ENCODE measurements at regions not wholly inside any gene's neighbourhood (a gene's known extent, or its start where the extent isn't known, plus 50 kb on each side); places are given as distances from the start of the nearest gene placed in this dataset.

- no peak overlapping the region for H3K27ac ChIP-seq (replicated peaks)
- no peak for DNase-seq (ENCODE audit: low read depth in 1 of 2, low spot score in 1 of 2)
- H3K27me3 ChIP-seq (ENCODE audit: insufficient read depth, poor library complexity, severe bottlenecking): no peaks in the 10 kb centered on the region
- no peak overlapping the region for H3K4me3 ChIP-seq (replicated peaks; ENCODE audit: insufficient read depth, low read length)
- TF ChIP-seq CTCF (IDR thresholded peaks at IDR 0.05; ENCODE audit: insufficient read depth, low read length) (no peak), REST (IDR thresholded peaks at IDR 0.05; ENCODE audit: insufficient replicate concordance, low read depth) (no peak), GABPA (IDR thresholded peaks at IDR 0.05; ENCODE audit: low read depth) (no peak), SPI1 (IDR thresholded peaks at IDR 0.05; ENCODE audit: borderline replicate concordance, low read depth) (no peak), POLR2AphosphoS5 (IDR thresholded peaks at IDR 0.05; ENCODE audit: low read depth) (no peak)
Measured at GRCh38 chr2:228902176-228902575, 368.9 kb downstream of the PID1 start.

- no peaks in the 10 kb centered on the region for H3K27me3 ChIP-seq (ENCODE audit: insufficient read depth, poor library complexity, severe bottlenecking)
- no peak for DNase-seq (ENCODE audit: low read depth in 1 of 2, low spot score in 1 of 2)
- no peak for TF ChIP-seq GABPA (IDR thresholded peaks at IDR 0.05; ENCODE audit: low read depth)
- TF ChIP-seq SPI1 (IDR thresholded peaks at IDR 0.05; ENCODE audit: borderline replicate concordance, low read depth): no peak
- TF ChIP-seq REST (IDR thresholded peaks at IDR 0.05; ENCODE audit: insufficient replicate concordance, low read depth): no peak
- TF ChIP-seq CTCF (IDR thresholded peaks at IDR 0.05; ENCODE audit: insufficient read depth, low read length): no peak
- TF ChIP-seq POLR2AphosphoS5 (IDR thresholded peaks at IDR 0.05; ENCODE audit: low read depth): no peak
- no peak overlapping the region for H3K4me3 ChIP-seq (replicated peaks; ENCODE audit: insufficient read depth, low read length)
- no peak overlapping the region for H3K27ac ChIP-seq (replicated peaks)
Measured at GRCh38 chr2:228901531-228901930, 369.6 kb downstream of the PID1 start.

- TF ChIP-seq POLR2AphosphoS5 (IDR thresholded peaks at IDR 0.05; ENCODE audit: low read depth) (no peak), GABPA (IDR thresholded peaks at IDR 0.05; ENCODE audit: low read depth) (no peak), SPI1 (IDR thresholded peaks at IDR 0.05; ENCODE audit: borderline replicate concordance, low read depth) (no peak), CTCF (IDR thresholded peaks at IDR 0.05; ENCODE audit: insufficient read depth, low read length) (no peak), REST (IDR thresholded peaks at IDR 0.05; ENCODE audit: insufficient replicate concordance, low read depth) (no peak)
- no peak for DNase-seq (ENCODE audit: low read depth in 1 of 2, low spot score in 1 of 2)
- Histone ChIP-seq H3K27me3 (ENCODE audit: insufficient read depth, poor library complexity, severe bottlenecking) (no peaks in the 10 kb centered on the region), H3K4me3 (replicated peaks; ENCODE audit: insufficient read depth, low read length) (no peak overlapping the region), H3K27ac (replicated peaks) (no peak overlapping the region)
Measured at GRCh38 chr2:228878138-228878537, 392.9 kb downstream of the PID1 start.

Data from HL-60 (cell line).